NCI-H774 (cell line): ENCODE measurements at regions not wholly inside any gene's neighbourhood (a gene's known extent, or its start where the extent isn't known, plus 50 kb on each side); places are given as distances from the start of the nearest gene placed in this dataset.

ENCODE experiments used
- DNase-seq: peaks from one replicate; lab custom pipeline; 2025; lab: John Stamatoyannopoulos, UW

DNA sequence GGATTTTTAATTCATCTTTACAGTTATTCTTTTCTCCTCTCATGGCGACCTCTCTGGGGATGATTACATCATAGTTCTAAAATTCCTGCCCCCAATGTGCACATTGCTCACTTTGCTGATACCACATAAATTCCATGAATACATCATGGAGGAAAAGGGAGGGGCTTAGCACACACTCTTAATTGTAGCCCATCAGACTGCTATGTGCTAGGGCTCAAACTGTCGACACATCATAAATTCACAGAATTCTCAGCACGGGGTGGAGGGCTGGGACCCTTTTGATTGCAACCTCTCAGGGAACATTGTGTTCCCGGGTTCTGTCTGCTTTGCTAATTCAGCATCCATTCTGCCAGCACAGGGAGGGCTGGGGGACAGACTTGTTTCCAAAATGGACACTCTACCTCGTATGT, 592.9 kb downstream of the BCOR start:
- DNase-seq: no peak

DNA sequence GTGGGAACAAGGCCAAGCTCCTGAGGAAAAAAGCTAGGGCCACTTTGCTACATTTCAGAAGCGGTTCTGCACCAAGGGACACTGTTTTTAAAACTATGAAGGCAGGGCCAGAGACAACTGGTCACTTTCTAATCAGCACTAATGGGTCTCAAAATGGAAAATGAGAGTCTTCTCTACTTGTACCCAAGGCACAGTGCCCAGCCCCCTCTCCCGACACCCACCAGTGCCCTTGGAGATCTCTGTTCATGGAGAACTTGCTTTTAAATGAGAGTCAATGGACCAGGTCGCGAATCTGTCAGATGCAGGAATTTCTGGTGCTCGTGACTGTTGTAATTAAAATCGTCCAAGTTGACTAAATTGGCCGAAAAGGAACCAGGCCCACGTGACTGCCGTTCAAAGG, 591.6 kb downstream of the BCOR start:
- no peak for DNase-seq

DNA sequence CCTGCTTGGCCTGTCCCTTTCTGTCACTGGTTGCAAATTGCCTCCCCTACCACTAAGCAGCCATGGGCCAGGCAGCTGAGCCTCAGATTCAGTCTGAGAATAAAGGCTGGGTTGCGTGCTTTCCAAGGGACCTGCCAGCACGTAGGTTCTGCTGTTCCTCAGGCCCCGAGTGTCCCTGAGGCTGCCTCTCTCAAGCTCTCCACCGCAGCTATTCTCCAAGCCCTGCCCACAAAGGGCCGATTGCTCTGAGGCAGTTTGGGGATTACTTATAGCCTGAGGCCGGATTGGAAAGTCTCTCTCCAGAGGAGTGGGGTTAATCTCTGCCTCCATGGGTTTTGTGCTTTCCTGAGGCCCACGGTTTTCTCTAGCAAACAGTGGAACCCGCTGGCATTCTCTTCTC, 590.7 kb downstream of the BCOR start:
- DNase-seq: no peak

DNA sequence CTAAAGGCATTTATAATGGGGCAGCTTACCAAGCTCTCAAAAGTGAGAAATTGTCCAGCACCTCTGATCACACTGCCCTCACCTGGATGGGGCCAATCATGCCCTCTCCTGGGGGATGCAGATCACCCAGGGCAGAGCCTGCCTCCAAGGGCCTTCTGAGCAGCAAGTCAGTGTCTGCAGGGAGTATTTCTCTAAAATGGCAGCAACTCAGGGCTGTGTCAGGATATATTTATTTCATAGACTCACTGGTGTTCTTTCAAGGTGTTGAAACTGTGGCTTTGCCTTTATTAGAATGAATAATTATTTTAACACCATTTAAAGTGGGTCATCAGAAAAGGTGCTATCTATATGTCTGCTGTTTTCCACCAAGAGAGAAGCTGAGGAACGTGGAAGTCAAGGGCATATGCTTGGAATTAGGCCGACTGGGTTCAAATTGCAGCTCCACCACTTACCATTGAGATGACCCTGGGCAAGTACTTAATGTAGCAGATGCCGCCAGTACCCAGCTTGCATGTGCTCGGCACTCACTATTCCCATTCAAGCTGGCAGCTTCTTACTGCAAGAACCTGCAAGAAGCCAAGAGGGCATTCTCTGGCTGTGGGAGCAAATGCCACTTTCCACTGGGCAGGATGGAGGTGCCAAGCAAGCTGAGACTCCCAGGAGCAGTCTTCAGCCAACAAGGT, 590.0 kb downstream of the BCOR start:
- no peak for DNase-seq

DNA sequence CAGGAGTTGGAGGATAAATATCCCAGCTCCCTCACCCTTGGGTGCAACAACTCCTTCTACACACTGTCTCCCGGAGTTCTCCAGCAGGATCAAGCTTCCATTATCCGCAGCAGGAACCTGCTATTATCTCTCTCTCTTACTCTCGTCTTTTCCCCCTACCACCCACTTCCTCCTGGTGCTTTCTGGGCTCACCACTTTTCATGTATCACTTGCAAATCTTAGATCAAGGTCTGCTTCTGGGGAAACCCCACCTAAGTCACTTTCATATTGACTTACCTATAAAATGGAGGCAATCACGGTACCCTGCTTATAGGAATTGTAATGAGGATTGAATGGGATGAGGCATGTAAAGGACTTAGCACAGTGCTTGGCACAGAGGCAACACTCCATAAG, 589.5 kb downstream of the BCOR start:
- no peak for DNase-seq

DNA sequence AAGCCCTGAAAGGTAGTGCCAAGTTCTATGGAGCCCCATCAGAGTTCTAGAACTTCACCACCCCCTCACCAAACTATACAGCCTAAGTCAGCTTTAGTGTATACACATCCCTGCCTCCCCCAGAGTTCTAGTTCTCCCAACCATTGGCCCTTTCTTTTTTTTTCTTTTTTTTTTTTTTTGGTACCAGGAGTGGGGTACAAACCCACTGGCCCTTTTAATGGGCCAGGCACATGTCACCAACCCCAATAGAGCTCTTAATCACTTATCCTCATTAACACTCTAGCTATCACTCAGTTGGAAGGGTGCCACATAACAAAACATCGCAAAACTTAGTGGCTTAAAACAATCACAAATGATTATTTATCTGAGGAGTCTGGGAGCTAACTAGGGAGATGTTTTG, 588.6 kb downstream of the BCOR start:
- DNase-seq: no peak

DNA sequence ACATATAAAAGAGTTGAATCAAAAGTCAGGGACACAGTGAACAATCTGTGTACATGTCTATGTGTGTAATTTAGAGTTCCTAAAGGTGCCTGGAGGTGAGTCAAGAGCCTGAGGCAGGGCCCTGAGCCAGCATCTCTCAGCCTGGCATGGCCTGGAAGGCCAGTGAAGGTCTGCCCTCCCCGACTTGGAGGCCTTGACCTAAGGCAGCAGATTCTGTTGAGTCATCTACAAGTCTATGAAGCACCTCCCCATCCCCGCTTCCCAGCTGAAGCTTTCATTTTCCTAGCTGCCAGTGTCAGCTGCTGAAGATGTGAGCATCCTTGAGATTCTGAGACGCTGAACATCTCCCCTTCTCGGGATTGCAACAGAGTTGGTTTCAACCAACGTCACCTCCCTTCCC, 583.9 kb downstream of the BCOR start:
- DNase-seq: no peak

DNA sequence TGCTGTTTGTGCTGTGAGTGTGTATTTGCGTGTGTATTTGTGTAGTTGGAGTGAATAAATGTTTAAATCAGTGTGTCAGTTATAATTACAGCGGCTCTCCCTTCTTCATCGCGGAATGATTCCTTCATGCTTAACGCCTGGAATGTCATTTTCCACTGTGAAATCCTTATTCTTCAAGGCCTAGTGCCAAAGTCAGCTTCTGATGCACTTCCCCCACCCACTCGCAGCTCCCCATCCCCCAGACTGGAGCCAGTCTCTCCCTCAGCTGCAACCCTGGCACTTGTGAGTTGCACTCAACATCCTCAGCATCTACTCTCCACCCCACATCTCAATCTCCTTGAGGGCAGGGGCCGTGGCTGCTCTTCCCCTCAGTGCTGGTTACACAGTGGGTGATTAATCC, 583.0 kb downstream of the BCOR start:
- DNase-seq: no peak

DNA sequence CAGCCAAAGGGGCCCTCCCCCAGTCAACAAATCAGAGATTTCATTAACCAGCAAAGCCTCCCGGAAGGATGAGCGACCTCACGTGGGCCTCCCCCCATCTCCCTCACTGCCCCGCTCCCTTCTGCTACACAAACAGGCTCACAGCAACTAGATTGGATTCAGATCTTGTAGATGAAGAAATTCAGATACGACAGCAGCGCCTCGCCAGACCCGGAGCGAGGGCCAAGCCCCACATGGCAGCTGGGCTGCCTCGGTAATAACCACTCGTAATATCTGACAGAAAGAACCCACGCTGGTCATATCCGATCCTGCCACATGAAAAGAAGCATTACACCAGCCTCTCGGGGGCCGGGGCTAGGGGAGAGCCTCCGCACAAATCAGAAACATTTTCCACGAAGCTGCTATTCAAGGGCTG, 581.3 kb downstream of the BCOR start:
- no peak for DNase-seq

DNA sequence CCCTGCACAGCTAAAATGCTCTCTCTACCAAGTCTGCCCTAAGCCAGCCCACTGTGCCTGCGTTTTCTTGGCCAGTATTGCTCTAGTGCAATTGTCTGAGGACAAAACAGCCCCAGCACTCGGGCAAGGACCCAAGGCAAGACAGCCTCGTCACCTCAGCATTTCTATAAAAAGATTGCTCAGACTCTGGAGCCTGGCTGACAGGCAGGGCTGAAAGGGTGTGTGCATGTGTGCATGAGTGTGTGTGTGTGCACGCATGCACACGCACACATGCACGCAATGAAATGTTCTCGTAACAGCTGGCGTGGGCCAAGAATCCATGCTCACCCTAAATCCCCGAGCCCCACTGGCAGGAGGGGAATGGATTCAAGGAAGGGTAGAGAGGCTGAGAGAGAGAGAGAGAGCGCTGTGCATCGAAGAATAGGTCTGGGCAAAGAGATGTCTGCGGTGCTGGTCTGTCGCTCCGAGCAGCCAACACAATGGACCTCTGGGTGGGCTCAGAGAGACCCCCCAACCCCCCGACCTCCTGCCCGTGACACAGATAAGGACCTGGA, 579.2 kb downstream of the BCOR start:
- DNase-seq: no peak

DNA sequence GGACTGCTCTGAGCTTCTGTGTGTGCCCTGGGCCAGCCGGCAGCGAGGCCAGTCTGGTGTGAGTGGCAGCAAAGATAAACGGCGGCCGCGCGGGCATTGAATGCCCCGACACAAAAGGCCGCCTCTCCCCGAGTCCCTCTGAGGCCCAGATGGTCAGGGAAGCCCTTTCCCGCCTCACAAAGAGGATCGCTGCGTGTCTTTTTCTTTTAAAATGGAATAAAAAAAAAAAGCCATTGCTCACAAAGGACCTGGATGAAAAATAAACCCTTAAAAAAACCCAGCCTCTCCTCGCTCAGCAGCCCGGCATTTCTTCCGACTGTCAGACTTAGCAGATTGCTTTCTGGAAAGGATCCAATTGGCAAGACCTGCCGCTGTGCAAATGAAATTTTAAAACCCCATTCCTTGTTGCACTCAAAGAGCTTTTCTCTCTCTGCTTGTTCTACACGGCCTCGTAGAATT, 578.7 kb downstream of the BCOR start:
- peak; percentile 13 for DNase-seq

DNA sequence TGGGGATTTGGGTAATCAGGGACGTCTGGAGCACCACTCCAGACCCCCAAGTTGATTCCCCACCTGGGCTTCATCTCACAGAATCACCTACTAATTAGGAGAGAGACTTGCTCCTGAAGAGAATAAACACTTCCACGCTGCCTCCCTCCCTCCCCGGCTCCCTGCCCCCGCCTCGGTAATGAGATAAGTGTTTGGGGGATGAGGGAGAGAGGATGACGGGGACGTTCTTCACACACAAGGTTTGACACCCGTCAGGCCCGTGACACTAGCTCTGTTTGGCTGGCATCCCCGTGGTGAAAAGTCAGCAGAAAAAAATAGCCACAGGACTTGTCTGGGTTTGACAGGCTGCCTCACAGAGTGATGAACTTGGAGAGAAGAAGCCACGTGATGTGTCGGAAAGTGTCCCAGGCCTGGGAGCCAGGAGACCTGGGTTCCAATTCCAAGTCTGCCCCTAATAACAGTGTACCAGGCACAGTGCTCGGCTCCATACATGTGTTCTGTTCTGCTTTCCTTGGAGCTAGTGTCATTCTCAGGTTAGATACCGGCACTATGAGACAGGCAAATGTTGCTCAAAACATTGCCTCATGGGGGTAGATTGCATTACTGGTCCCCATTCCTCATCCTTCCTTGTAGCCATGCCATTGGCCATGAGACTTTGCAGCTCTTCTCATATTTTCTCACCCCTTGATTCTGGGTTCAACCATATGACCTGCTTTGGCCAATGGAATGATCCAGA, 578.0 kb downstream of the BCOR start:
- DNase-seq: no peak

DNA sequence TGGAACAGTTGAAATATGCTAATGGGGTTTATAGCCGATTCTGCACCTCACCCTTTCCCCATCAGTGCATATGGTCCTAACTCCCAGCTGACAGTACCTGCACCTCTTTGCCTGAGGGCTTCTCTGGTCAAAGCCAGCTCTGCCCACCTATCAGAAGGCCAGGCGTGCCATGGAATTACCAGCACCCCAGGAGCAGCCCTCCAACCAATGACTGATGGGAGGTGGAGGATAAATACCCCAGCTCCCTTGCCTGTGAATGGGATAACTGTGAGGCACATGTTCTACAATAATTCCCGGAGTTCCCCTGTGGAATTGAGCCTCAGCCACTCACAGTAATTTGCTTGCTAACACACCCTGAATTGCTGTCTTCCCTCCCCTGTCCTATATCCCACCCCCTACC, 572.0 kb downstream of the BCOR start:
- no peak for DNase-seq

DNA sequence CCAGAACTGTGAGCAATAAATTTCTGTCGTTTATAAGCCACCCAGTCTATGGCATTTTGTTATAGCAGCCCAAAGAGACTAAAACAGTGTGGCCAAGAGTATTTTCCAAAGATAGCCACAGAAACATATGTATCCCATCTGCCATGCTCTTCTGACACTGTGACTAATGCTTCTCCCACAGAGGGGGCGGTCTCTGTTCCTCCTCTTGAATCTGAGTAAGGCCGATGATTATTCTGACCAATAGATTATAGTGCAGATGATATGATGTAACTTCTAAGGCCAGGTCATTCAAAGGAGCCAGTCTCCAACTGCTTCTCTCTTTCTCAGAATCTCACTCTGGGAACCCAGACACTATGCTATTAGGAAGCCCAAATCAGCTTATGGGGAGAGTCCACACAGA, 570.7 kb downstream of the BCOR start:
- no peak for DNase-seq

DNA sequence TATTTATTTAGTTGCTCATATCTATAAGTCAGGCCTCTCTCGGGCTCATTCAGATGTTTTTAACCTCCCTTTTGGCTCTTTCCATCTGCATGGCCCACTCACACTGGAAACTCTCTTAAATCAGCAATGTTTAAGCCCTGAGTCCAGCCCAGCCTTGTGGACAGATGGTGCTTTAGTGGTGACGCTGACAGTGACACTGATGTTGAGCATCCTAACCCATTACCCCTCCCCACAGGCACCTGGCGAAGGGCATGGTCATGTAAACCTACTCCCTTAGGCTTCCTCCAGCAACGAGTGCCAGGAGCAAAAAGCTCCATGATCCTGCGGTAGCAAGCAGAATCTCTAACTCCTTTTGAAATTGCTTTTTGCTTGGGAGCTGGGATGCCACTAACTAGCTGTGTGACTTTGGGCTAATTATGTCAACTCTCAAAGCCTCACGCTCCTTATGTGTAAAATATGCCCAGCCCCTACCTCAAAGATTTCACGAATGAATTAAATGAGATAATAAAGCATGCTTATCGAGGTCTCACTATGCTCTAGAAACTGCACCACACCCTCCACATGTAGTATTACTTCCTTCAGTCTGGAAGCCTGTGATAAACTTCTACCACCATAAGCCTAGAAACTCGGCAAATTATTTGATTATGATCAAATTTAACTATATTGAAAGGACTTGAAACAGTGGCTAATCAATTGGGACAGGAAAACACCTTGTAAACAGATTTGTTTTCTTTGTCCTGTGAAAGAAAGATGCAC, 569.4 kb downstream of the BCOR start:
- no peak for DNase-seq

DNA sequence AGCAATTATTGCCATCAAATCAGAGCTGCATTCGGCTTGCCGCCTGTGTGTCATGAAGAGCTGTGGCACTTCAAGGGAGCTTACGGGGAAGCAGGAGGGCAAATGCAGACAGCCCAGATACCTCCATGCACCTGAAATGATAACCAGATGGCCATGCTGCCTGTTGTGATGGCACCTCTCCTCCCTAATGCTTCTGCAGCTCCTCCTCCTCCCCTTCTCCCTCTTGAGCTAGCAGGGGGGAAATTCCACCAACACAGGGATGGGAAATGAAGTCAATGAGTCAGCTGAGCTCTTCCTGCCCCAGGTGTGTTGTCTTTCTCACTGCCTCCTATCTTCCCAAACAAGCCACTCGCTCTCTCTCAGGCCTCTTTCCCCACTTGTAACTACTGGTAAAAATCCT, 565.0 kb downstream of the BCOR start:
- DNase-seq: no peak

DNA sequence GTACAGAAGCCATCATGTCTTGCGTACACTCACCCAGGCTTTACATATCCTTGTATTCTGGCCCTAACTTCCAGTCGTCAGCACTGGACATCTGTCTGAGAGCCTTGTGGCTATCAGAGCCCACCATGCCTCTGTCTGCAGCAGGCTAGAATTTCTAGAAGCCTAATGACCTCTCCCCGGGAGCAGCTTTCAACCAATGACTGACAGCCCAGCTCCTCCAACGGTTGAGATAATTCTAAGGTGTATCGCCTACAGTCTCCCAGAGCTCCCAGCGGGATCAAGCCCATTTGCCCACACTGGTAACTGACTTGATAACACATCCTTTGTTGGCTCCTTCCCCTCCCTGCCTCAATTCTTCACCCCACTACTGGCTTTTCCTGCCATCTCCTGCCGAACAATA, 562.8 kb downstream of the BCOR start:
- DNase-seq: no peak

DNA sequence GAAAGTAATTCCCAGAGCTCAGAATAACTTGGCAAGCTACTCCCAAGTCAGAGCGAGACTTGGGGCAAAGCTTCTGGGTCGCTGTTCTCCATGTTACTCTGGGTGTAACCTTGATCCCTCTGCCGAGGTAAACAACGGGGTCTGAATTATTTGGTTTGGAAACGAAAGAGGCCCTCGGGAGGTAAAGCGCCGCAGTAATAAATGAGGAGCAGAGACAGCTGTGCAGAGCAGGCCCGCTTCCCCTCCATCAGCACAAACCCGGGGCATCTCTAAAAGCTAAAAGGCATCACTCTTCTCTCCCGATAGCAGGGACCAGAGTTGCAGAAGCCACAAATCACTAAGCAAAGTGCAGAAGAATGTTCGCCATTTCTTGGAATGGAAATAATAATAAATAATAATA, 561.5 kb downstream of the BCOR start:
- no peak for DNase-seq

DNA sequence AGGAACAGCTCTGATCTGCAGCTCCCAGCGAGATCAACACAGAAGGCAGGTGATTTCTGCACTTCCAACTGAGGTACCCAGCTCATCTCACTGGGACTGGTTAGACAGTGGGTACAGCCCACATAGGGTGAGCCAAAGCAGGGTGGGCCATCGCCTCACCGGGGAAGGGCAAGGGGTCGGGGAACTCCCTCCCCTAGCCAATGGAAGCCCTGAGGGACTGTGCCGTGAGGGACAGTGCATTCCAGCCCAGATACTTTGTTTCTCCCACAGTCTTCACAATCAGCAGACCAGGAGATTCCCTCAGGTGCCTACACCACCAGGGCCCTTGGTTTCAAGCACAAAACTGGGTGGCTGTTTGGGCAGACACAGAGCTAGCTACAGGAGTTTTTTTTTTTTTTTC, 555.9 kb downstream of the BCOR start:
- DNase-seq: no peak

DNA sequence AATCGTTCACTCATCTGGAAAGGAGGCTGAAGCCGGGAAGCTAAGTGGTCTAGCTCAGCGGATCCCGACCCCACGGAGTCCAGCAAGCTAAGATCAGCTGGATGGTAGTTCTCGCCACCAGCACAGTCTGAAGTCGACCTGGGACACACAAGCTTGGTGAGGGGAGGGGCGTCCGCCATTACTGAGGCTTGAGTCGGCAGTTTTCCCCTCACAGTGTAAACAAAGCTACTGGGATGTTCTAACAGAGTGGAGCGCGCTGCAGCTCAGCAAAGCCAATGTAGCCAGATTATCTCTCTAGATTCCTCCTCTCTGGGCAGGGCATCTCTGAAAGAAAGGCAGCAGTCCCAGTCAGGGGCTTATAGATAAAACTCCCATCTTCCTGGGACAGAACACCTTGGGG, 555.4 kb downstream of the BCOR start:
- no peak for DNase-seq

DNA sequence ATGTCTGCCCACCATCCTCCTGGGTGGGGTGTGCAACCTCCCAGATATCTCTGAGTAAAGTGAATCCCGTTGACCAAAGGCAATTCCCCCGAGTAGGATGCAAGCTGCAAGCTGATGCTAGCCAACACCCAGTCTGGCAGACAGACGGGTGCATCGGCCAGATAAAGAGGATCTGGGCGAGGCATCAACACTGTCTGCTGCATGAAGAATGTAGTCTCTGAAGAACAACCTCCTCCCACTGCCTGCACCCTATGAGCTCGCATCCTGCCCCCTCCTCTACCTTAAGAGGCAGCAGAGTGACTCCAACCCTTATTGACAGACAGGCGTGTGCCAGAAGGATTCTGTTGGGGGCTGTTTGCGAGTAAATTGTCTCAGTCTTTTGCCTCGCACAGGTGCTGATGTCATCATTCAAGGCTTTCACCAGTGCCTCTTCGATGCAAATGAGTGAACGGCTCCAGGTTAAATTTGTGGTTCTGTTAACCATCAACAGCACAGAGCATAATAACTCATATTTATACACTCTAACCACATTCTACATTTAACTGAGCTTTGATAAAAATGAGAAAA, 546.9 kb downstream of the BCOR start:
- DNase-seq: no peak

DNA sequence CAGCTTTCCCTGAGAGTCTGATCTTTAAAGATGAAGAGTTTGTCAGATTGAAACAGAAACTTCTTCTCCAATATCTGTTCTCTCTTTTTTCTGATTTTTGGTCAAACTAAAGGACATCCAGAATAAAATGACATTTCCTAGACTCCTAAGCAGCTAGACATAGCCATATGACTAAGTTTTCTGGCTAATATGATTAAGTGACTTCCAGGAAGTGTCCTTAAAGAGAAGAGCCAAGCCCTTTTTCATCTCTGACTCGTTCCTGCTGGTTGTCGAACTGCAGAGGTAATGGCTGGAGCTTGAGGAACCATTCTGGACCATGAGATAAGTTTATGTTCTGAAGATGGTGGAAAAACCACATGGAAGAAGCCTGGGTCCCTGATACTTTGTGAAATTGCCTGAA, 546.0 kb downstream of the BCOR start:
- DNase-seq: no peak

DNA sequence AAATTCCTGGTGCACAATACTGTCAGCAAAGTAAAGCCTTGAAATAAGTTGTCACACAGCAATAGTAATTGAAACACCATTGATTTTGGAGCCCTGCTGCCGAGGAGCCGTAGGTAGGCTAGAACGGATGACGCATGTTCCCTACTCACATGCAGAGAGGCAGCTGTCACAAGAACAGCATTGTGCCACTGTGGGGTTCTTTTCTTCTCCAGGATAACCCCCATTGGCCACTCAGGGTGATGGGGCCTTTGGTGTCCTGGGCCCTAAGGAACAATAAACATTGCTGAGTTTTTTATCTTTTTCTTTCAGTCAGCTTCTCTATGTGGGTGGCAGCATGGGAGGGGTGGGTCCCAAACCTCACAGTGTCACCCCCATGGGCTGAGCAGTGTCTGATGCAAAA, 542.3 kb downstream of the BCOR start:
- DNase-seq: no peak
